DND-41 (cell line): ENCODE measurements at regions not wholly inside any gene's neighbourhood (a gene's known extent, or its start where the extent isn't known, plus 50 kb on each side); places are given as distances from the start of the nearest gene placed in this dataset.

ENCODE experiments used
- EZH2 ChIP-seq: IDR thresholded peaks from 3 replicates; pipeline ENCODE4 v1.6.1; 2012; ENCODE audit warnings: borderline replicate concordance, low read depth, mild to moderate bottlenecking, moderate library complexity, low read length, inconsistent platforms; ENCODE audit not compliant: severe bottlenecking
- TF ChIP-seq, protein P1 (sequence below): IDR thresholded peaks from 2 replicates; pipeline ENCODE4 v1.5.1; 2012; ENCODE audit warnings: borderline replicate concordance, low read length, moderate library complexity, mild to moderate bottlenecking; ENCODE audit not compliant: poor library complexity, severe bottlenecking; ENCODE audit errors: extremely low read depth

DNA sequence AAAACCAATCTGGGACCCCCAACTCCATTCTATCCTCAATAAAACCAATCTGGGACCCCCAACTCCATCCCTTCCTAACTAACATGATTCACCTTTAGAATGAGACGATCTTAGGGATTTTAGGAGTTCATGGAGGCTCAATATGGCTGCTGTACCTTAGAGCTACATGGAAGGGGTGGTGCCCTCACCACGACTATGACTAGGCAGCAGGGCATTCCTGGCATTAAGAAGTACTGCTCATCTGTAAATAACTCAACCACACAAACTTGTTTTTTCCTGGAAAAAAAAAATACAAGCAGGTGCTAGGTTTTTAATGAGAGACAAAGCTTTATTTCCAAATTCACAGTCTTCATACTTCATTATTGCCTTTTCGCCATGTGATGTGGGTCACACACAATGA is 346.5 kb upstream of the FAT1 start:
- TF ChIP-seq, protein P1, sequence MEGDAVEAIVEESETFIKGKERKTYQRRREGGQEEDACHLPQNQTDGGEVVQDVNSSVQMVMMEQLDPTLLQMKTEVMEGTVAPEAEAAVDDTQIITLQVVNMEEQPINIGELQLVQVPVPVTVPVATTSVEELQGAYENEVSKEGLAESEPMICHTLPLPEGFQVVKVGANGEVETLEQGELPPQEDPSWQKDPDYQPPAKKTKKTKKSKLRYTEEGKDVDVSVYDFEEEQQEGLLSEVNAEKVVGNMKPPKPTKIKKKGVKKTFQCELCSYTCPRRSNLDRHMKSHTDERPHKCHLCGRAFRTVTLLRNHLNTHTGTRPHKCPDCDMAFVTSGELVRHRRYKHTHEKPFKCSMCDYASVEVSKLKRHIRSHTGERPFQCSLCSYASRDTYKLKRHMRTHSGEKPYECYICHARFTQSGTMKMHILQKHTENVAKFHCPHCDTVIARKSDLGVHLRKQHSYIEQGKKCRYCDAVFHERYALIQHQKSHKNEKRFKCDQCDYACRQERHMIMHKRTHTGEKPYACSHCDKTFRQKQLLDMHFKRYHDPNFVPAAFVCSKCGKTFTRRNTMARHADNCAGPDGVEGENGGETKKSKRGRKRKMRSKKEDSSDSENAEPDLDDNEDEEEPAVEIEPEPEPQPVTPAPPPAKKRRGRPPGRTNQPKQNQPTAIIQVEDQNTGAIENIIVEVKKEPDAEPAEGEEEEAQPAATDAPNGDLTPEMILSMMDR: no peak
- TF ChIP-seq EZH2: no peak
